Pancreas (tissue), 10 donors: ENCODE measurements at regions not wholly inside any gene's neighbourhood (a gene's known extent, or its start where the extent isn't known, plus 50 kb on each side); places are given as distances from the start of the nearest gene placed in this dataset.

Experiments used
- ATAC-seq, 4 donors: fragments of 200-7000 bp; cut with Tn5 transposase; one replicate each; pipeline versions ENCODE4 v1.8.0 to v1.9.1; 2020; ENCODE audit warnings: mild to moderate bottlenecking in 4 of 4, moderate library complexity in 4 of 4
- DNase-seq, 6 donors: peaks; one replicate each; pipeline ENCODE4 v3.0.0-alpha.2; 2020
- FAIRE-seq: peaks from 2 replicates; lab custom pipeline; 2012; peaks lifted over from hg19 to GRCh38; lab: Jason Lieb, UNC
- H3K27ac ChIP-seq, 4 donors: fragments of 200-600 bp; sonication (generic); 1 replicate in 3 of 4; 2 replicates in 1 of 4; pipeline versions ENCODE4 v1.5.0 to v1.8.0; 2020
- H3K27me3 ChIP-seq, 4 donors: fragments of 200-600 bp; one replicate each; pipeline ENCODE4 v1.8.0; 2021
- H3K36me3 ChIP-seq, 3 donors: fragments of 200-600 bp; sonication (generic) in 1 of 3; one replicate each; pipeline versions ENCODE4 v1.5.0 to v1.8.0; 2020 to 2021
- H3K4me1 ChIP-seq, 3 donors: fragments of 200-600 bp; one replicate each; pipeline ENCODE4 v1.8.0; 2021
- H3K4me3 ChIP-seq, 4 donors: fragments of 200-600 bp; sonication (generic) in 2 of 4; one replicate each; pipeline versions ENCODE4 v1.5.0 to v1.8.0; 2020 to 2021
- H3K9me3 ChIP-seq, 4 donors: fragments of 200-600 bp; one replicate each; pipeline ENCODE4 v1.8.0; 2021
- CTCF ChIP-seq, 4 donors: fragments of 200-600 bp; sonication (generic) in 3 of 4; IDR thresholded peaks; one replicate each; pipeline versions ENCODE4 v1.5.0 to v1.8.0; 2021; ENCODE audit warnings: antibody characterized with exemption in 4 of 4
- WGBS, 2 donors: extraction: QIAGEN DNeasy Blood & Tissue Kit; methylation state at CpG; one replicate each; pipeline ENCODE4 v1.1.7; 2013; 5-methylcytosine and 5-hydroxymethylcytosine counted together
- intact Hi-C, 3 donors: fragments of 100-400 bp; cut with DNase I; formaldehyde crosslinking; loops; one replicate each; pipeline versions ENCODE4 v1.11.1 to v1.14.2; 2022
- donor health status: healthy with polysubstance abuse.
- donor health status: DM: no; HTN: no; CAD: no; lungs with moderate emphysema.
- donor health status: DM: no; HTN: no; CAD: no.
- donor health status: control.
- donor health status: control.
- donor health status: Bipolar disorder and iron deficiency.
- donor health status: DM: yes; HTN: yes; CAD: no.
- donor health status: DM: no; HTN: no; CAD: no.
- donor health status: DM: no; HTN: no; CAD: no.
- donor health status: DM: yes; HTN: yes; CAD: no.

- Histone ChIP-seq H3K4me3 (no peak overlapping the region), H3K4me1 (peaks cover 0 to 10% (median 0%) of the 10 kb centered on the region in 3 donors), H3K27ac (no peak overlapping the region), H3K27me3 (no peaks in the 10 kb centered on the region), H3K9me3 (no peaks in the 10 kb centered on the region), H3K36me3 (no peaks in the 10 kb centered on the region)
- FAIRE-seq = no peak
- 22 to 29% methylated on average over 3 of the region's 3 CpGs for WGBS, 2 donors
- intact Hi-C loops = no loop called here
- ATAC-seq = peak in 3 of 4 donors; percentile 56 to 81 (median 61)
- DNase-seq = no peak
- no peak for TF ChIP-seq CTCF (IDR thresholded peaks at IDR 0.05)
Observed at GRCh38 chr13:73549717-73550116, 490.9 kb downstream of the KLF5 start.

DNA sequence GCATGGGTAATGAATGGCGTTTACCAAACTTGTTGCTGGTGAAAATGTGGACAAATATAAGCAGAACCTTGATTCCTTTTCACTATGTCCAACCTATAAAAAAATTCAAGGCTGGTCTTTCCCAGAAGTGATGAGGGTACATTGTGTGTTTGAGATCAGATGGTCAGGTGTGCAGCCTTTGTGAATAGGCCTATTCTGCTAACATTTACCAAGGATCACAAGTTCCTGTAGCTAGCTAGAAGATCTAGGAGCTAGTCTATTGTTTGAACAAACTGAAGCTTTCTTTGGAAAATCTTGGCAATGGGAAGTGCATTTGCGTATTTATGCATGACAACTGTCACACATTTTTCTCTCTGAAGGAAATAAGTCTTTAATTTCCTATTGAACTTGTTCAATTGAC, 489.6 kb downstream of the KLF5 start:
- 76 to 90% methylated on average over 2 of the region's 2 CpGs for WGBS, 2 donors
- no peak for DNase-seq
- intact Hi-C loops = no loop called here

GRCh38 chr13:73547239-73547638, 488.4 kb downstream of the KLF5 start:
- Histone ChIP-seq H3K4me3 (no peak overlapping the region), H3K9me3 (no peaks in the 10 kb centered on the region), H3K27me3 (no peaks in the 10 kb centered on the region), H3K27ac (no peak overlapping the region), H3K4me1 (peaks cover 0 to 10% (median 0%) of the 10 kb centered on the region in 3 donors), H3K36me3 (no peaks in the 10 kb centered on the region)
- no peak for TF ChIP-seq CTCF (IDR thresholded peaks at IDR 0.05)
- intact Hi-C loops = no loop called here
- no peak for ATAC-seq
- no peak for DNase-seq
- WGBS, 2 donors = 77 to 83% methylated on average over 1 of the region's 1 CpG
- no peak for FAIRE-seq

More for the DNA sequence above, 489.6 kb downstream of the KLF5 start:
- ATAC-seq (peak in 2 of 4 donors; percentile 24 to 56), FAIRE-seq (no peak)
- H3K4me3 ChIP-seq = no peak overlapping the region
- no peak overlapping the region for H3K27ac ChIP-seq
- H3K36me3 ChIP-seq = no peaks in the 10 kb centered on the region
- H3K9me3 ChIP-seq = no peaks in the 10 kb centered on the region
- no peak for TF ChIP-seq CTCF (IDR thresholded peaks at IDR 0.05)
- H3K27me3 ChIP-seq = no peaks in the 10 kb centered on the region
- H3K4me1 ChIP-seq = peaks cover 0 to 10% (median 0%) of the 10 kb centered on the region in 3 donors

- H3K4me3 ChIP-seq = no peak overlapping the region
- no peaks in the 10 kb centered on the region for H3K9me3 ChIP-seq
- intact Hi-C loops = no loop called here
- FAIRE-seq (no peak), ATAC-seq (no peak), DNase-seq (no peak)
- TF ChIP-seq CTCF (IDR thresholded peaks at IDR 0.05) = no peak
- no peak overlapping the region for H3K27ac ChIP-seq
- peaks cover 0 to 4% (median 0%) of the 10 kb centered on the region in 3 donors for H3K4me1 ChIP-seq
- no peaks in the 10 kb centered on the region for H3K27me3 ChIP-seq
- H3K36me3 ChIP-seq = no peaks in the 10 kb centered on the region
- 53 to 55% methylated on average over 1 of the region's 1 CpG for WGBS, 2 donors
Observed at GRCh38 chr13:73544175-73544574, 485.4 kb downstream of the KLF5 start.

DNA sequence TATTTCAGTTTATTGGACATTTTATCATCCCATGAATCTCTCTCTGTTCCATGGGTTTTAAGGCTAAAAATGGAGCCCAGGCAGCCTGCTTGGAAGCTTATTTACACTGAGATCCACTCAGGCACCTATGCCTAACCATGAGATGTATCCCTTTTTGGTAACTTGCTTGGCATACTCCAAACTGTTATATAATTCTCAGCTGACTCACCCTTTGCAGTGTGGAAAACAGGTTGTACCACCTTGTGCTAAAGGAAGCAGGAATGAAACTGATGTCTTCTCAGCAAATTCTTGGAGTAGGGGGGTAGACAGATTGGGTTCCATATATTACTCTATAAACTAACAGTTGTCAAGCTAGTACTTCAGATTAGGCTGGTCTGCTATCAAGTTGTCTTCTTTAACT, 483.6 kb downstream of the KLF5 start:
- no peaks in the 10 kb centered on the region for H3K36me3 ChIP-seq
- no peaks in the 10 kb centered on the region for H3K4me1 ChIP-seq
- no peak overlapping the region for H3K4me3 ChIP-seq
- no peaks in the 10 kb centered on the region for H3K9me3 ChIP-seq
- intact Hi-C loops = no loop called here
- H3K27me3 ChIP-seq = no peaks in the 10 kb centered on the region
- TF ChIP-seq CTCF (IDR thresholded peaks at IDR 0.05) = no peak
- FAIRE-seq (no peak), ATAC-seq (no peak), DNase-seq (no peak)
- no peak overlapping the region for H3K27ac ChIP-seq
